Activated naive CD8-positive, alpha-beta T cell (primary cell): ENCODE measurements at regions not wholly inside any gene's neighbourhood (a gene's known extent, or its start where the extent isn't known, plus 50 kb on each side); places are given as distances from the start of the nearest gene placed in this dataset.

ENCODE experiments used
- H3K27ac Mint-ChIP-seq: one replicate; pipeline ENCODE4 v1.8.0; 2021; ENCODE audit warnings: mixed read lengths
- H3K27me3 Mint-ChIP-seq: one replicate; pipeline ENCODE4 v1.8.0; 2021; ENCODE audit warnings: mixed read lengths
- H3K36me3 Mint-ChIP-seq: one replicate; pipeline ENCODE4 v1.8.0; 2021; ENCODE audit warnings: mixed read lengths
- H3K4me1 Mint-ChIP-seq: one replicate; pipeline ENCODE4 v1.8.0; 2021; ENCODE audit warnings: low read depth, mixed read lengths
- H3K4me3 Mint-ChIP-seq: one replicate; pipeline ENCODE4 v1.8.0; 2021; ENCODE audit warnings: mild to moderate bottlenecking, mixed read lengths
- H3K9me3 Mint-ChIP-seq: one replicate; pipeline ENCODE4 v1.8.0; 2021; ENCODE audit warnings: low read depth, mixed read lengths

DNA sequence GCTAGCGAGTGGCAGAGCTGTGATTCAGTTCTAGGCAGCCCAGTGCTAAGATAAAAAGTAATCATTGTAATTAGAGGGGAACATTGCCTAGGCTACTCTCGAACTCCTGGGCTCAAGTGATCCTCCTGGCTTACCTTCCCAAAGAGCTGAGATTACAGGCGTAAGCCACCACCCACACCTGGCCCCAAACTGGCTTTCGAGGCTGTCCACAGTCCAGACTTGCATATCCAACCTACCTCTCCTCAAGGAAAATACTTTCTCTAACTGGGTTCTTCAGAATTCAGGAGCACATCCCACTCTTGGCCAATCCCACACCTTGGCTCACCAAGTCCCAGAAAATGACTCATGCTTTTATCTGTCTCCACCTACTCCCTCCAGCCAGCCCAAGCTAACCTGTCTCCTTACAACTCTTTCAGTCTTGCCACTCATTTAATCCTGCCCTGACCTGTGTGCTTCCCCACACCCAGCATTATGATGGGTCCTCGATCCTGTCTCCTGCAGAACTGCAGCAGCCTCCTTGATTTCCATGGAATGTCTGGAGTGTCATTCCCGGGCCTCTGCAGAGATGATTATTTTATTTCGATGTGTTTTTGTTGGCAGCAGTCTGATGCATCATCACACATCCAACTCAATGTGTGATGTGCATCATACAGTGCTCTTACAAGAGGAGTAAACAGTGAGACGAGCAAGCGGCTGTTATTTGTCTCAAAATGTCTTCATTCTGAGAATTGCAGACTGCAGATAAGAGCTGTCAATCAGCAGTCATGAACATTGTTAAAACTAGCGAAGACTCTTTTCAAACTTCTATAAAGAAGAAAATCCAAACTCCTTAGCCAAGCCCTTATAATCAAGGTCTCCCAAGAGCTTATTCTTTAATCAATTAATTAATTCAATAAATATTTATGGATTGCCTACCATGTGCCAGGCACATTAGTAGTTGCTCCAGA, 167.3 kb downstream of the SEC61B start:
- peaks cover 2% of the 10 kb centered on the region for H3K27me3 Mint-ChIP-seq
- no peaks in the 10 kb centered on the region for H3K4me1 Mint-ChIP-seq
- no peak overlapping the region for H3K4me3 Mint-ChIP-seq
- H3K9me3 Mint-ChIP-seq, result no peaks in the 10 kb centered on the region
- H3K27ac Mint-ChIP-seq, result no peak overlapping the region
- no peaks in the 10 kb centered on the region for H3K36me3 Mint-ChIP-seq

DNA sequence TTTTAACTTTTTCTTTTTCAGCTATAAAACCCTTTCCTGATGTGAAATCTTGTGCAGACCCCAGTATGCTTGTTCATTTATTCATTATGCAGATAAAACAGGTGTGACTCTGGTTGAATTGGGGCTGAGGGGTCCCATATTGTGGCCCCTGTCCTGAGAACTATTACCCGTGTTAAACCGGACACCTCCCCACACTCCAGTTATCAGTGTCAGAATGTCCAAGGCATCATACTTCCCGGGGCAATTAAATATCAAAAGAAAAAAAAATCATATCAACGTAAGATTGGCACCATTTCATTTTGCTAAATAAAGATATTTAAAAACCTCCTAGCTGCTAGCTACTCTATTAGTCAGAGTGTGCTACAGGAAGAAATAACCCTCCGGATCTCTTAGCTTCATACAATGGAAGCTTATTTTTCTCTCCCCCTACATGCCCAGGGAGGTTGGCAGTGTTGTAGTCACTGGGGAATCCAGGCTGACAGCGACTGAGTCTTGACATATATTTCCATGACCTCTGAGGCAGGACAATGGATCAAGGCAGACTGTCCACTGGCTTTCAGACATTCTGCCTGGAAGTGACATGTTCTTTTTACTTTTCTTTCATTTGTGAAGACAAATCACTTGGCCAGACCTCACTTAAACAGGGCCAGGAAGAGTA, 170.0 kb downstream of the SEC61B start:
- H3K27me3 Mint-ChIP-seq, result no peaks in the 10 kb centered on the region
- no peak overlapping the region for H3K4me3 Mint-ChIP-seq
- H3K9me3 Mint-ChIP-seq, result no peaks in the 10 kb centered on the region
- H3K27ac Mint-ChIP-seq, result no peak overlapping the region
- H3K4me1 Mint-ChIP-seq, result no peaks in the 10 kb centered on the region
- H3K36me3 Mint-ChIP-seq, result no peaks in the 10 kb centered on the region

DNA sequence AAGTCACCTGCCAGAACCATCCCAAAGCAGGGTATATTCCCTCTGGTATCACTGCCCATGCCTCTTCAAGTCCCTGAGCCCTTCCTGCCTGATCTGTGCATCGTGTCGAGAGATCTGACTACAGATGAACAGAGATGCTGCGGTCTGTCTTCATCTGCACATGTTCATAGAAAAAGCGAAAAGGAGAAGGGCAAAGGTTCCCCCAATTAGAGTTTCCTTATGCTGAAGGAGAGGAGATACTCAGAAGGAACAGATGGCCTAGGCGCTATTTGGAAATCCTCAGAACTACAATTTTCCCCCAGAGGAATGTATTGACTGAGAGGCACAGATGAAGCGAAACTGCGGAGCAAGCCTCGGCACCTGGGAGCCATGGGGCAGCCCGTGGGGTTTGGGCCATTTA, 170.9 kb downstream of the SEC61B start:
- Mint-ChIP-seq H3K4me1 (no peaks in the 10 kb centered on the region), H3K9me3 (no peaks in the 10 kb centered on the region), H3K27ac (no peak overlapping the region), H3K27me3 (no peaks in the 10 kb centered on the region), H3K4me3 (no peak overlapping the region), H3K36me3 (no peaks in the 10 kb centered on the region)

DNA sequence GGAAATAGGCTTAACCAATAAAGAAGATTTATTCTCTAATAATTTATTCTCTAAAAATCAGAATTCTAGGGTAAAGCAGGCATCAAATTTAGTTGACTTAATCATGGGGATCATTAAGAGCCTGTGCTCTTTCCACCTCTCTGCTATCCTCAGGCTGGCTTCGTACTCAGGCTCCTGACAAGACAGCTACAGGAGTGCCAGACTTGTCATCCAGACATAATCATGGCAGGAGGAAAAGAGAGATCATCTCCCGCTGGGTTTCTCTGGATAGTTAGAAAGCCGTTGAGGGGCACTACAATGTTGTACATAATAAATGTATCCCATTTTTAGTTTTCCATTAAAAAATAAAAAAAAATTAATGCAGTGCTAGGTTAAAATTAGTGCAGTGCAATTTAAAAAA, 171.9 kb downstream of the SEC61B start:
- Mint-ChIP-seq H3K4me1 (no peaks in the 10 kb centered on the region), H3K27me3 (no peaks in the 10 kb centered on the region), H3K36me3 (no peaks in the 10 kb centered on the region), H3K4me3 (no peak overlapping the region), H3K27ac (no peak overlapping the region), H3K9me3 (no peaks in the 10 kb centered on the region)

DNA sequence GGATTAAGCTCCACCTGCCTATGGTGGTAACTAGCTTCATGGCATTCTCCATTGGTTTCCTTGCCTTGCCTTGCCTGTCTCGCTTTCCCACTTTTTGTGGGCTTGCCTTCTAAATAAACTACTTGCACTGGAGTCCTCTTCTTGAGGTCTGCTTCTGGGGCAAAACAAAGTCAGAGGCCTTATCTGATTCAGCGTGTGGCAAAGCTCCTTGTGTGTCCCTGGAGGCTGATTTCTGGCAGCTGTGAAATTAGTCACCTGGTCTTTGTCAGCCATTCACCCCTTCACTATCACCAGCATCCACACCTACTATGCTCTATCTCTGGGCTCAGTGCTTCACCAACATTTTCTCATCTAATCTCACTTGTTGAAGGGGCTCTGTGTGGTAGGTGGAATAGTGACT, 176.2 kb downstream of the SEC61B start:
- Mint-ChIP-seq H3K4me1 (no peaks in the 10 kb centered on the region), H3K27ac (no peak overlapping the region), H3K27me3 (no peaks in the 10 kb centered on the region), H3K36me3 (no peaks in the 10 kb centered on the region), H3K4me3 (no peak overlapping the region), H3K9me3 (no peaks in the 10 kb centered on the region)

DNA sequence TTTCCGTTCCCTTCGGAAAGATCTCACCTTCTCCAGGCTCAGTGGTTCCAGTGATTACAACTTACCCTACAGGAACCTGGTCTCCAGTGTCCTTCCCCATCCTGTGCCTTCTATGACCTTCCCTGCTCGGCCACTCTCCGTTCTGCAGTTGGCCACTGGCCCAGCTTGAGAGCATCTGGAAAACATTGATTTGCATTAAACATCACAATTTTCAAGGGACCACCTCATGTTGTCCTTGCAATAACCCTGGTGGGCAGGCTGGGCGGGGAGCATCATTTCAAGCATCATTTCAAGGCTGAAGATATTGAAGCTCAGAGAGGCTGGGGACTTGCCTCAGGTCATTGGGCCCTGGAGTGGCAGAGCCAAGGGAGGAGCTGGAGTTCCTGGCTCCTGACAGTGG, 177.4 kb downstream of the SEC61B start:
- H3K27ac Mint-ChIP-seq, result no peak overlapping the region
- no peaks in the 10 kb centered on the region for H3K36me3 Mint-ChIP-seq
- H3K9me3 Mint-ChIP-seq, result no peaks in the 10 kb centered on the region
- H3K4me3 Mint-ChIP-seq, result no peak overlapping the region
- no peaks in the 10 kb centered on the region for H3K4me1 Mint-ChIP-seq
- H3K27me3 Mint-ChIP-seq, result no peaks in the 10 kb centered on the region

DNA sequence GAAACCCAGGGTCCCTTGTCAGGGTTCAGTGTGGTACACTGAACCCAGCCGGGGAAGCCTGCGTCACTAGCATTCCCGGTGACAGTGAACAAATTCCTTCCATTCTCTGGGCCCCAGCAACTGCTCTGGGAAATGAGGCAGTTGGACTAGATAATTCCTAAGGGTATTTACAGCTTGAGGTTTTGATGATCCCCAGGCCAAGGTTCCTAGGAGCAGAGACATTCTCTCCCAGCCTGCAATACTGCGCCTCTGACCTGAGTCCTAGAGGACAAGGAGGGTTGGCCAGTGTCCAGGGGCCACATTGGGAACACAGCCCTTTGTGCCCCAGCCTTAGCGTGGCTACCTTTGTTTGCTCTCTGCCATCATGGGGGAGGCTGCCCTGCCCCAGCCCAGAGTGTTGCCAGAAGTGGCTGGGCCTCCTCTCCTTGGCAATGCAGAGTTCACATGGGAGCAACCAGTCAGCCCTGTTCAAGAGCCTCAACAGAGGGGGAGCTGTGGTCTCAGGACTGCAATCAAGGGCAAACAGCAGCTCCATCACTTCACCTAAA, 178.2 kb downstream of the SEC61B start:
- Mint-ChIP-seq H3K4me1 (no peaks in the 10 kb centered on the region), H3K4me3 (no peak overlapping the region), H3K27me3 (no peaks in the 10 kb centered on the region), H3K27ac (no peak overlapping the region), H3K9me3 (no peaks in the 10 kb centered on the region), H3K36me3 (no peaks in the 10 kb centered on the region)

DNA sequence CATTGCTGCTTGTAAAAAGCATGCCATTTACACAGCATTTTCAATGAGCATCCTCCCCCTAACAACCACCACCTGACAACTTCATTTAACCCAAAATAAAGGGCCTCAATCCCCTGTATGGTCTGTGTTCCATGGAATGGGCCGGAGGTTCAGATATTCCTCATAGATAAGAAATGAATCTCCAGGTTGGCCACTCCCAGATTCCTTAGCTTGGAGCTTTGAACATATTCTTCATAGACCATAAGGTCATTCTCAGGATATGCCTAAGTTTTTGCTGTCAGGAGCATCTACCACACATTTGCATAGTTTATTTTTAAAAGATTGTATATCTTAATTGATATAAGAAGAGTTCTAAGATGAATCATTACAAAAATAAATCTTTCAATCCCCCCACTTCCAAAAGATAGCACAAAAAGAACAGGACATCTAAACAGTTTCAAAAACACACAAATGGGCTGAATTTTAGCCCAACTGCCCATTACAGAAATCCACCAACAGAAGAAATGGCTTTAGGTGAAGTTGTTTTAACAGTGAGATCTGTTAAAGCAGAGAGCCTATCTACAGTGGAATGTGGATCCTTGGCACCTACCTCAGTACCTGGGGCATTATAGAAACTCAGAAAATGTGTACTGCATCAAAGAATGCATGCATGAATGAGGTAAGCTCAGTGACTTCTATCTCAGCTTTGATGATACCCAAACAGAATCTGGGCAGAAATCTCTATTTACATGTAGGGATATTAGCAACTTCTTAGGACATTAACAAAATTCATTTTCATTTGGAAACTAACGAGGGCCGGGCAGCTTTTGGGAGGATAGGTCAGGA, 179.8 kb downstream of the SEC61B start:
- no peaks in the 10 kb centered on the region for H3K9me3 Mint-ChIP-seq
- H3K4me1 Mint-ChIP-seq, result no peaks in the 10 kb centered on the region
- no peak overlapping the region for H3K4me3 Mint-ChIP-seq
- no peaks in the 10 kb centered on the region for H3K36me3 Mint-ChIP-seq
- no peak overlapping the region for H3K27ac Mint-ChIP-seq
- no peaks in the 10 kb centered on the region for H3K27me3 Mint-ChIP-seq

DNA sequence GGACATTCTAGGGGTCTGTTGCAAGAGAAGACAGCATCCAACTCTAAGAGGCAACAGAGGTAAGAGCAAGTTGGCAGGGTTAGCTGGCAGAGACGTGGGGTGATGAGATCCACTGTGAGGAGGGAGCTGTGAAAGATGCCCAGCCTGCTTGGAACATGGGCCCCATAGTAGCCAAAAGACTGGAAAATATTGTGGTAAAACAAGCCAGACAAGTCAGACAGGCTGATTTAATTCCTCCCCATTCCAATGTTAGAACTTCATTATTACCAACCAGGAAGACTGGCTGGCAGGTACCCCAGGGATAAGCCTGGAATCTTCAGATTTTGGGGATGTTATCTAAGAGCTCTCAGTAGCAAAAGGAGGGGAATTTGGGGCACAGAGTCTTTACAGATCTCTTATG, 181.3 kb downstream of the SEC61B start:
- H3K4me3 Mint-ChIP-seq, result no peak overlapping the region
- no peaks in the 10 kb centered on the region for H3K4me1 Mint-ChIP-seq
- no peaks in the 10 kb centered on the region for H3K9me3 Mint-ChIP-seq
- H3K27ac Mint-ChIP-seq, result no peak overlapping the region
- H3K27me3 Mint-ChIP-seq, result no peaks in the 10 kb centered on the region
- no peaks in the 10 kb centered on the region for H3K36me3 Mint-ChIP-seq

DNA sequence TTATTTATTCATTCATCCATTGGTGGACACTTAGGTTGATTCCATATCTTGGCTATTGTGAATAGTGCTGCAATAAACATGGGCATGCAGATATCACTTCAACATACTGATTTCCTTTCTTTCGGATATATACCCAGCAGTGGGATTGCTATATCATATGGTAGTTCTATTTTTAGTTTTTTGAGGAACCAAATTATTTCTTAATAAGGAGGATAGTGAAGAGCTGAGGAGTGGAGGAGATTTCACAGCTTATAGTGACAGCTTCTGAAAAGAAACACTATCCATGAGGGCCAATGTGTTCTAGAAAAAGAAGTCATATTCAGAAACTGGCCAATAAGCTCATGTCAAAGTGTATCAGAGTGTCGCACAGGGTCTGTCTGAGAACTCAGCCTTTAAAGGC, 183.3 kb downstream of the SEC61B start:
- H3K9me3 Mint-ChIP-seq, result no peaks in the 10 kb centered on the region
- H3K27me3 Mint-ChIP-seq, result no peaks in the 10 kb centered on the region
- H3K4me1 Mint-ChIP-seq, result no peaks in the 10 kb centered on the region
- H3K27ac Mint-ChIP-seq, result no peak overlapping the region
- no peak overlapping the region for H3K4me3 Mint-ChIP-seq
- no peaks in the 10 kb centered on the region for H3K36me3 Mint-ChIP-seq

DNA sequence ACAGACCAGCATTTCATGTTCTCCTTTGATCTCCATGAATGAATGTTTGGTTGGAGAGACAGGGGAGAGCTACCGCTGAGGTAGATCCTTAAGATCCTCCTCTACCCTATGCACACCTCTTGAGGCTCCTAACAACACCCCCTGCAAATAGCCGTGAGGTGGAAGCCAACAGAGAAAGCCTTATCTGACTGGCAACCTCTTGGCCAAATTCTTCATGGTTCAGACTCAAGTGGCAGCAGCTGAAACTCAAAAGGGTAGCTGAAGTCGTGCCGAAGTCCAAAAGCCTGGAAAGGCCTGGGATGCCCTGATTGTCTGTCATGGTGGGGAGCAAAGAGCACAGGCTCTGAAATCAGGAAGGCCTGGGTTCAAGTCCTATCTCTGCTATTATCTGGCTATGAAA, 184.9 kb downstream of the SEC61B start:
- Mint-ChIP-seq H3K36me3 (no peaks in the 10 kb centered on the region), H3K9me3 (no peaks in the 10 kb centered on the region)

DNA sequence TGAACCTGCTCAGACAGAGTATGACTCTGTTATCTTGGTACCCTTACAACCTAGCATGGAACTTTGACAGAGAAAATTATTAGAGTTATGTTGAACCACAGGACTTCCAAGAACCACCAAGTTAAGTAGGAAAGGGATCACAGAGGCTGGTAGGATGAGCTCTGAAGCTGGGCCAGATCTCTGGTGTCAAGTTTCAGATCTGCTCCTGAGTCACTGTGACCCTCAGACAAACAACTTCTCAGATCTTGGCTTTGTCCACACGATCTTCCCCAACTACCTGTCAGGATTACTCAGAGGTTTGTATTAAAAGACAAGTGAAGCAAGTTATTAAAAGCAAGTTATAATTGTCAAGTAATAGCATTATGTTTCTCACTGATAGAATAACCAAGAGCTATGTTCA, 189.0 kb downstream of the SEC61B start:
- no peak overlapping the region for H3K4me3 Mint-ChIP-seq
- no peaks in the 10 kb centered on the region for H3K27me3 Mint-ChIP-seq
- H3K9me3 Mint-ChIP-seq, result no peaks in the 10 kb centered on the region
- no peak overlapping the region for H3K27ac Mint-ChIP-seq
- H3K36me3 Mint-ChIP-seq, result no peaks in the 10 kb centered on the region
- no peaks in the 10 kb centered on the region for H3K4me1 Mint-ChIP-seq

More for the DNA sequence above, 184.9 kb downstream of the SEC61B start:
- H3K27me3 Mint-ChIP-seq, result no peaks in the 10 kb centered on the region
- no peaks in the 10 kb centered on the region for H3K4me1 Mint-ChIP-seq
- no peak overlapping the region for H3K27ac Mint-ChIP-seq
- no peak overlapping the region for H3K4me3 Mint-ChIP-seq

DNA sequence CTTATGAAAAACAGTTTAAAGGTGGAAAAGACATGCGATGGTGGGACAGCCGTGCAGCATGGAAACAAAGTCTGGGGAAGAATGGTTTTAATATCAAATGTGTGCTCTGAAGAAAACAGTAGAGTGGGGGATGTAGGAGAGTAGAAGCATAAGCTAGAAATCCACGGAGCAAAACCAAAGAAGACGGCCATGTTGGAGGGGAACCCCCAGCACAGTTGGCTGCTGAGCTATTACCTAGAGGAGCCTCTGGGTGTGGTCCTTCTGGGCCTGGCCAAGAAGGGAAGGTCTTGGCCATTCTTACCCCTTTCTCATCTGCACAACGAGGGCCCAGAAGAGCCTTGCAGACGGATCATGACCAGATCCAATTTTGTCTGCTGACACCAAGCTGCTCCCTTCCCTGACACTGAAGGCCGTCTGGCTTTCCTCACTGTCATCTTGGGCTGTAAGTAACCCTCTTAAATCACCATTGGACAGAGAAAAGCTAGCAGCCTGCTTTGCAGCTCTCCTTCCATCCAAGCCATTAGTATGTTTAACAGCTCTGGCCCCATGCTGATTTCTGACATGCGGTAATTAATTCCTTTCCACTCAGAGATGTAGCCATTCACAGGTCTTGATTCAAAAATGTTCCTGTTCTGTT, 189.5 kb downstream of the SEC61B start:
- no peak overlapping the region for H3K4me3 Mint-ChIP-seq

DNA sequence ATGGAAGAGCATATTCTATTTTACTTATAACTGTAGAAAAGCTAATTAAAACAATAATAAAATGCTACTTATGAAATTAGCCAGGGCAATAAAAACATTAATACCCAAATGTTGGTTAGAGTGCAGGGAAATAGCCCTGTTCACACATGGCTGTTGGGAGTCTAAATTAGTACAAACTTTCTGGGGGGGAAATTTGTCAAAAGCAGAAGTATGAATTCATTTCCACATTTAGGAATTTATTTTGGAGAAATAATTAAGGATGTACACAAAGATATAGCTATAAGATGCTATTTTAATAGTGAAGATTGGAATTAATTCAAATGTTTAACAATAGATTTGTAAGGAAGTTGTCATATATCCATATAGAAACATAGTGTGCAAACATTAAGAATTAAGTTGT, 190.5 kb downstream of the SEC61B start:
- no peak overlapping the region for H3K27ac Mint-ChIP-seq
- H3K36me3 Mint-ChIP-seq, result no peaks in the 10 kb centered on the region
- no peak overlapping the region for H3K4me3 Mint-ChIP-seq
- H3K9me3 Mint-ChIP-seq, result no peaks in the 10 kb centered on the region
- H3K27me3 Mint-ChIP-seq, result no peaks in the 10 kb centered on the region
- no peaks in the 10 kb centered on the region for H3K4me1 Mint-ChIP-seq

More for the DNA sequence above, 189.5 kb downstream of the SEC61B start:
- no peaks in the 10 kb centered on the region for H3K4me1 Mint-ChIP-seq
- no peaks in the 10 kb centered on the region for H3K36me3 Mint-ChIP-seq
- no peak overlapping the region for H3K27ac Mint-ChIP-seq
- no peaks in the 10 kb centered on the region for H3K27me3 Mint-ChIP-seq
- no peaks in the 10 kb centered on the region for H3K9me3 Mint-ChIP-seq
